ENCODE measurements at regions not wholly inside any gene's neighbourhood (a gene's known extent, or its start where the extent isn't known, plus 50 kb on each side); places are given as distances from the start of the nearest gene placed in this dataset.

DNA sequence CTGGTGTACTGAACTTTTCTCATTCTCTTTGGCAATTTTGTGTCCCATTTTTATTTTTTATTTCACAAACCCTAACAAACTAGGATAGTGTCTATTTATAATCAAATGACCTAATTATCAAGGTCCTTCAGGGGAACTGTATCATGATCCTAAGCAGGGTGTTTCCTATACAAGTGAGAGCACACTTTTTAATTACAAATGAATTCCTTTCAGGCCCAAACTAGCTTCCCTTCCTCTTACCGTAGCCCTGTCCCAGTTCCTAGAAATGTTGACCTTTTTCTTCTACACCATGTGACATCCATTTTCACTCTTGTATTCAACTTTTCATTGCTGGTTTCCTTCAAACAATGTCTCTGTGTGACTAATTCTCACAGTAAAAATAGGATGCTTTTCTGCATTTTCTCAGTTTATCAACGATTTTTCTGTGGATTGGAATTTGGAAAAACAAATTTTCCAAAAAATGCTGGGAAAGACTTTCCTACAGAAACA lies 411.4 kb downstream of the CCDC91 start:
- TF ChIP-seq, protein P1, sequence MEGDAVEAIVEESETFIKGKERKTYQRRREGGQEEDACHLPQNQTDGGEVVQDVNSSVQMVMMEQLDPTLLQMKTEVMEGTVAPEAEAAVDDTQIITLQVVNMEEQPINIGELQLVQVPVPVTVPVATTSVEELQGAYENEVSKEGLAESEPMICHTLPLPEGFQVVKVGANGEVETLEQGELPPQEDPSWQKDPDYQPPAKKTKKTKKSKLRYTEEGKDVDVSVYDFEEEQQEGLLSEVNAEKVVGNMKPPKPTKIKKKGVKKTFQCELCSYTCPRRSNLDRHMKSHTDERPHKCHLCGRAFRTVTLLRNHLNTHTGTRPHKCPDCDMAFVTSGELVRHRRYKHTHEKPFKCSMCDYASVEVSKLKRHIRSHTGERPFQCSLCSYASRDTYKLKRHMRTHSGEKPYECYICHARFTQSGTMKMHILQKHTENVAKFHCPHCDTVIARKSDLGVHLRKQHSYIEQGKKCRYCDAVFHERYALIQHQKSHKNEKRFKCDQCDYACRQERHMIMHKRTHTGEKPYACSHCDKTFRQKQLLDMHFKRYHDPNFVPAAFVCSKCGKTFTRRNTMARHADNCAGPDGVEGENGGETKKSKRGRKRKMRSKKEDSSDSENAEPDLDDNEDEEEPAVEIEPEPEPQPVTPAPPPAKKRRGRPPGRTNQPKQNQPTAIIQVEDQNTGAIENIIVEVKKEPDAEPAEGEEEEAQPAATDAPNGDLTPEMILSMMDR (IDR thresholded peaks at IDR 0.05; ENCODE audit: low read length, missing control alignments), result no peak
- DNase-seq (ENCODE audit: low read depth), result no peak
- H3K4me3 ChIP-seq (replicated peaks; ENCODE audit: low read depth, low read length), result no peak overlapping the region

DNA sequence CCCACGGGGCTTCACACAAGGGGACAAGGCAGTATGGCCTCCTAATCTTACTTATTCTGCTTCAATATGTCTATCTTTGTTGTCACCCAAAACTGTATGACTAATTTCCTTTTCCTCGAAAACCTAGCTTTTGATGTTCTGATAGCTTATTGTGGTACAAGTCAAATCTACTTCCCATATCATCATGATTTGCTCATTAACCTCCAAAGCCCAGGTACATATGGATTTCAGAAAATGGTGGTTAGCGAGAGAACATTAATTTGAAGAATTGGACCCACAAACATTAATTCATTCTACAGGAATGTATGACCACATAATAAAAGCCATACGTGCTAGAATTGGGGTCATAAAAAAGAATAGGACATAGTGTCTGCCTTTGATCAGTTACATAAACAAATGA lies 412.5 kb downstream of the CCDC91 start:
- H3K4me3 ChIP-seq (replicated peaks; ENCODE audit: low read depth, low read length), result no peak overlapping the region
- TF ChIP-seq, protein P1 (IDR thresholded peaks at IDR 0.05; ENCODE audit: low read length, missing control alignments), result no peak
- DNase-seq (ENCODE audit: low read depth), result no peak

DNA sequence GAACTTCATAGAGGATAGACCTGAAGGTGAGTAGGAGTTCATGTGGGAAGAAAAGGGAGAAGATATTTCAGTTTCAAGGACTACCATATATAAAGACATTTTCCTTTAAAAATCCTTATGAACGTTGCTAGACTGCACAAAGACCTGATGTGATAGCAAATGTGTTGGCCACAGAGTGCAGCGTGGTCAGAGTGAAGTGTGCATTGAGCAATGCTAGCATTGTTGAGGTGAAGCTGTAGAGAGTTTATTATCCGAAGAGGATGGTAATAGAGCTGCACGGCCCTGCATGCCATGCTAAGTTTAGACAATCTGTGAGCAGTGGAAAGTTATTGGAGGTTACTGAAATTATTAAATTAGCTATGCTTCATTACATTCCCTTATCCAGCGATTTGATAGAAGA lies 413.0 kb downstream of the CCDC91 start:
- DNase-seq (ENCODE audit: low read depth), result no peak
- TF ChIP-seq, protein P1 (IDR thresholded peaks at IDR 0.05; ENCODE audit: low read length, missing control alignments), result no peak
- no peak overlapping the region for H3K4me3 ChIP-seq (replicated peaks; ENCODE audit: low read depth, low read length)

DNA sequence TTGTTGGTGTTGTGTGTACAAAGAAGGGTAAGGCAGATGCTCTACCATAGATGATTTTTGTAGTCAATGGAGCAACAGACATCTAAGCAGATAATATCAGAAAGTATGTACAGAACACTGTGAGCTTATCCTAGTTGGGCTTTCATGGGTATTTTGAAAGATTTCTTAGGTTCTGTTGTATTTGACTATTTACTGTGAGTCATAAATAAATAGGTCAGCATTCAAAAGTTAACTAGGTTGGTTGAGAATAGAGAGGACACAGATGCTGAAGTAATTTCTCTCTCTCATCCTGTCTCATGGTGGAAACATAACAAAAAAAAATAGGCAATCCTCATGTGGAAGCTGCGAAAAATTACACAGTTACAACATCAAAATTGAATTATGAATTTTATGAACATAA lies 413.5 kb downstream of the CCDC91 start:
- H3K4me3 ChIP-seq (replicated peaks; ENCODE audit: low read depth, low read length), result no peak overlapping the region
- DNase-seq (ENCODE audit: low read depth), result no peak
- TF ChIP-seq, protein P1 (IDR thresholded peaks at IDR 0.05; ENCODE audit: low read length, missing control alignments), result no peak

DNA sequence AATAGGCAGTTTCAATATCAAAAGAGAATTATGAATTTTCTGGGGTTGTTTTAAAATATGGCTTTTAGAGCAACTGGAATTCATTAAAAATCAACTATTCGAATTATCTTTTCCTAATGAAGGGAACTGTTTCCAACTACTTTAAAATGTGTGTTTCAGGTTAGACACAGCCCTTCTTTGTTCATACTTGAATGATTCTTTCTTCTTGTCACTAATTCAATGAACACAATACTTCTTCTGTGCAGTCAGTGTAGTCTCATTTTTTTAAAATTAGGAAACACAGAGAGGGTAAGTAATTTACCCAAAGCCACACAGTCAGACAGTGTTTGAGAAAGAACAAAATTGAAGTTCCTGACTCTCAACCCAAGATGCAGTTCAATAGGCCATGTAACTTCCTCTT lies 414.0 kb downstream of the CCDC91 start:
- no peak for DNase-seq (ENCODE audit: low read depth)
- TF ChIP-seq, protein P1 (IDR thresholded peaks at IDR 0.05; ENCODE audit: low read length, missing control alignments), result no peak
- no peak overlapping the region for H3K4me3 ChIP-seq (replicated peaks; ENCODE audit: low read depth, low read length)

DNA sequence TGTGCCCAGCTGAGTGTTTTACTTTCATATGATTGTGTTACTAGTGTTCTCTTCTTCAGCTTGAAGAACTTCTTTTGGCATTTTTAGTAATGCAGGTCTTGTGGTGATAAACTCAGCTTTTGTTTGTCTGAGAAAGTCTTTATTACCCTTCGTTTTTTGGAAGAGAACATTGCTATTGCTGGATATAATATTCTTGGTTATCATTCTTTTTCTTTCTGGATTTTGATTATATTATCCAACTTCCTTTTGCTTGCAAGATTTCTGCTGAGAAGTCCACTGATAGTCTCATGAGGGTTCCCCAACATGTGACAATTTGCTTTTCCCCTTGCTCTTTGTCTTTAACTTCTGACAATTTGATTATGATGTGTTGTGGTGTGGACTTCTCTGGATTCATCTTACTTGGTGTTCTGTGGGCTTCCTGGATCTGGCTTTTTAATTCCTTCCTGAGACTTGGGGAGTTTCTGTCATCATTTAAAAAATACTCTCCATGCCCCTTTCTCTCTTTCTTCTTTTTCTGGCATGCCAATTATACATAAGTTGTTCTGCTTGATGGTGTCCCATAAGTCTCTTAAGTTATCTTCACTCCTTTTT lies 416.8 kb downstream of the CCDC91 start:
- H3K4me3 ChIP-seq (replicated peaks; ENCODE audit: low read depth, low read length), result no peak overlapping the region

More for the DNA sequence above, 416.8 kb downstream of the CCDC91 start:
- TF ChIP-seq, protein P1 (IDR thresholded peaks at IDR 0.05; ENCODE audit: low read length, missing control alignments), result no peak
- DNase-seq (ENCODE audit: low read depth), result no peak

Measured in fibroblast of pulmonary artery (primary cell).